Calu3 (cell line): ENCODE measurements at regions not wholly inside any gene's neighbourhood (a gene's known extent, or its start where the extent isn't known, plus 50 kb on each side); places are given as distances from the start of the nearest gene placed in this dataset.

ENCODE experiments used
- BruUV-seq: library from RNA; stranded (reverse); fragments of 400-500 nt; replicated peaks from 2 replicates; lab custom pipeline; 2021; lab: Mats Ljungman, UMichigan
- CTCF ChIA-PET: fragments of 300-600 bp; sonication (Branson Sonifier 250); formaldehyde crosslinking; loops from one replicate; lab custom pipeline; 2022; ENCODE audit warnings: antibody characterized with exemption; lab: Charles Lee
- DNase-seq: peaks from one replicate; pipeline ENCODE4 v3.0.0; 2022
- H3K27ac Mint-ChIP-seq: one replicate; pipeline ENCODE4 v1.8.0; 2022; ENCODE audit warnings: mixed read lengths; ENCODE audit not compliant: unreplicated experiment
- H3K27me3 Mint-ChIP-seq: one replicate; pipeline ENCODE4 v1.8.0; 2022; ENCODE audit warnings: mixed read lengths; ENCODE audit not compliant: unreplicated experiment
- H3K36me3 Mint-ChIP-seq: one replicate; pipeline ENCODE4 v1.8.0; 2022; ENCODE audit warnings: mild to moderate bottlenecking, moderate library complexity, mixed read lengths; ENCODE audit not compliant: insufficient read depth, unreplicated experiment
- H3K4me1 Mint-ChIP-seq: one replicate; pipeline ENCODE4 v1.8.0; 2022; ENCODE audit warnings: mild to moderate bottlenecking, low read depth, mixed read lengths; ENCODE audit not compliant: unreplicated experiment
- H3K4me3 Mint-ChIP-seq: one replicate; pipeline ENCODE4 v1.8.0; 2022; ENCODE audit warnings: mild to moderate bottlenecking, low read depth, moderate library complexity, mixed read lengths; ENCODE audit not compliant: unreplicated experiment
- H3K9me3 Mint-ChIP-seq: one replicate; pipeline ENCODE4 v1.8.0; 2022; ENCODE audit warnings: low read depth, mixed read lengths; ENCODE audit not compliant: unreplicated experiment
- CTCF ChIP-seq: fragments of 200-600 bp; IDR thresholded peaks from one replicate; pipeline ENCODE4 v1.8.0; 2022; ENCODE audit warnings: antibody characterized with exemption; ENCODE audit not compliant: unreplicated experiment
- intact Hi-C: fragments of 100-400 bp; cut with micrococcal nuclease; formaldehyde crosslinking; loops from one replicate; pipeline ENCODE4 v1.10.0; 2022; ENCODE audit not compliant: unreplicated experiment

DNA sequence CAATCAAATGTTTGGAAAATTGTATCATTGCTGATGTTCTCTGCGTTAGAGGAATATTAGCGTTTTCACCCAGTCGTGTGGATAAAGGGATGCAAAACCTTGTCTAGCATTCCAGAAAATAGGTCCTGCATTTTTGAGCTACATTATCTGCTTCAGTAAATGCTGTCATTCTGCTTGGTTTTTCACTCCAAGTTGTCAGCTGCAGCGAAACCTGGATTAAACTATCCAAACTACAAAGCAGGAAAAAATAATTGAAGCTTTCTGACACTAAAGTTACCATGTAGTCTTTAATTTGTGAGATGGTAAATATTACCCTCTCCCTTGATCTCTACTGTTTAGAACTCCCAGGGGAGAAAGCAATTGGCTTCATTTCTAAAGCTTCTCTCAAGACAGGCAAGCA lies 1795.5 kb upstream of the PRR20A start:
- Mint-ChIP-seq H3K4me1 (no peaks in the 10 kb centered on the region), H3K27ac (no peak overlapping the region), H3K9me3 (peaks cover 7% of the 10 kb centered on the region), H3K36me3 (no peaks in the 10 kb centered on the region), H3K4me3 (no peak overlapping the region), H3K27me3 (no peaks in the 10 kb centered on the region)
- TF ChIP-seq CTCF: no peak
- no TSS peak for BruUV-seq
- no peak for DNase-seq
- CTCF ChIA-PET: no interaction called here
- intact Hi-C loops: no loop called here

DNA sequence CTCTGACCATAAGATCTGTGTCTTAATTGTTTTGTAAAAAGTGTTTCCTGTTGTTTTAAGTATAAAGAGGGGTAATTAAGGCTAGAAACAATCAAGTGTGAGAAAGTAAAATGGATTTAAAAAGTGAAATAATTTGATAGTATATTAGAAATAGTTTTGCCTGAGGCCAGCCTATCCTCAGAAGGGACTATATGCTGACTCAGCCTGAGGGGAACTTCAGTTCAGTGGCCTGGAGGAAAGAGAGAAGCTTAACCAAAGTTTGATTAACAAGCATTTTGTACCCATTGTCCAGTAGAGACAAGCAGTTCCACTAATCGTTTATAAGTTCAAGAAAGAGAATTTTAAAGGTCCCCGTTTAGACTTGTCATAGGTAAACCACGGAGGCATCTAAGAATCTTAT lies 1793.2 kb upstream of the PRR20A start:
- no peak for TF ChIP-seq CTCF
- H3K36me3 Mint-ChIP-seq: no peaks in the 10 kb centered on the region

GRCh38 chr13:55359067-55359466 lies 1781.7 kb upstream of the PRR20A start:
- H3K4me1 Mint-ChIP-seq: no peaks in the 10 kb centered on the region
- CTCF ChIA-PET: no interaction called here
- no peak for TF ChIP-seq CTCF
- H3K27ac Mint-ChIP-seq: no peak overlapping the region
- no peaks in the 10 kb centered on the region for H3K27me3 Mint-ChIP-seq
- peaks cover 3% of the 10 kb centered on the region for H3K9me3 Mint-ChIP-seq
- no TSS peak for BruUV-seq
- no peak for DNase-seq
- no peak overlapping the region for H3K4me3 Mint-ChIP-seq
- intact Hi-C loops: no loop called here
- H3K36me3 Mint-ChIP-seq: no peaks in the 10 kb centered on the region

More for the DNA sequence above, 1793.2 kb upstream of the PRR20A start:
- BruUV-seq: no TSS peak
- DNase-seq: no peak
- Mint-ChIP-seq H3K27ac (no peak overlapping the region), H3K4me1 (no peaks in the 10 kb centered on the region), H3K9me3 (peaks cover 2% of the 10 kb centered on the region), H3K4me3 (no peak overlapping the region), H3K27me3 (no peaks in the 10 kb centered on the region)
- CTCF ChIA-PET: no interaction called here
- intact Hi-C loops: no loop called here

GRCh38 chr13:55361141-55361540 lies 1779.6 kb upstream of the PRR20A start:
- Mint-ChIP-seq H3K27ac (no peak overlapping the region), H3K4me1 (no peaks in the 10 kb centered on the region), H3K36me3 (no peaks in the 10 kb centered on the region), H3K9me3 (peaks cover 7% of the 10 kb centered on the region), H3K27me3 (no peaks in the 10 kb centered on the region), H3K4me3 (no peak overlapping the region)
- intact Hi-C loops: no loop called here
- BruUV-seq: no TSS peak
- no peak for TF ChIP-seq CTCF
- CTCF ChIA-PET: no interaction called here
- DNase-seq: no peak

DNA sequence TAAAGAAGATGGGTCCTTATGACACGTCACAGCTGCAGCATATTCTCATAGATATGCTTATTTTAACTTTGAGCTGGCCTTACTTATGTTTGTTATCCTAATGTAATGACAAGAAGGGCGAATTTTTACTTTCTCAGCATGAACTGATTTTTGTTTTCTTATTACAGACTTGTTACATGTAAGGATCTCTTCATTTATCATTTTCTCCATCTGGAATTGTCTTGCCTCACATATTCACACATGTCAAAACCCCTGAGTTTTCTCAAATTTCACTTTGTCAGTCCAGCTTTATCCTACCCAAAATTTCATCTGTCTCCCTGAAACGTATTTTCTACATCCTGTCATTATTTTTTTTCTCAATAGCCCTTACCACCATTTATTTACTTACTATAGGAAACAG lies 1774.0 kb upstream of the PRR20A start:
- intact Hi-C loops: no loop called here
- no peak for DNase-seq
- H3K9me3 Mint-ChIP-seq: peaks cover 7% of the 10 kb centered on the region
- no TSS peak for BruUV-seq
- H3K27me3 Mint-ChIP-seq: no peaks in the 10 kb centered on the region
- CTCF ChIA-PET: no interaction called here
- H3K27ac Mint-ChIP-seq: no peak overlapping the region
- TF ChIP-seq CTCF: no peak
- H3K36me3 Mint-ChIP-seq: no peaks in the 10 kb centered on the region
- no peaks in the 10 kb centered on the region for H3K4me1 Mint-ChIP-seq
- no peak overlapping the region for H3K4me3 Mint-ChIP-seq
